HEK293T (cell line): ENCODE measurements at regions not wholly inside any gene's neighbourhood (a gene's known extent, or its start where the extent isn't known, plus 50 kb on each side); places are given as distances from the start of the nearest gene placed in this dataset.

Experiments
- CTCF ChIA-PET: fragments of 350-600 bp; formaldehyde crosslinking; extraction: SDS; loops from one replicate; lab custom pipeline; 2021; ENCODE audit warnings: antibody characterized with exemption, inconsistent platforms; lab: Yijun Ruan, JAX
- POLR2A ChIA-PET: fragments of 350-600 bp; formaldehyde crosslinking; extraction: SDS; loops from one replicate; lab custom pipeline; 2020; ENCODE audit warnings: antibody characterized with exemption, inconsistent platforms; lab: Yijun Ruan, JAX
- DNase-seq: peaks from one replicate; pipeline ENCODE4 v3.0.0; 2012; ENCODE audit warnings: mixed read lengths; ENCODE audit errors: extremely low spot score
- ARNT ChIP-seq: fragments of 450-650 bp; IDR thresholded peaks from 2 replicates; pipeline ENCODE4 v1.6.1; 2017; ENCODE audit warnings: mild to moderate bottlenecking
- BHLHE40 ChIP-seq: fragments of 450-650 bp; IDR thresholded peaks from 2 replicates; pipeline ENCODE4 v1.6.1; 2016; ENCODE audit warnings: mild to moderate bottlenecking, moderate library complexity, borderline replicate concordance
- CTBP1 ChIP-seq: fragments of 450-650 bp; IDR thresholded peaks from 2 replicates; pipeline ENCODE4 v1.6.1; 2016; ENCODE audit warnings: borderline replicate concordance
- ELF4 ChIP-seq: fragments of 450-650 bp; IDR thresholded peaks from 2 replicates; pipeline ENCODE4 v1.6.1; 2017; ENCODE audit warnings: antibody characterized with exemption
- FOXA1 ChIP-seq: fragments of 450-650 bp; IDR thresholded peaks from 2 replicates; pipeline ENCODE4 v1.6.1; 2016; ENCODE audit warnings: mild to moderate bottlenecking
- FOXK2 ChIP-seq: fragments of 450-650 bp; IDR thresholded peaks from 2 replicates; pipeline ENCODE4 v1.6.1; 2016; ENCODE audit warnings: mild to moderate bottlenecking
- FOXM1 ChIP-seq: fragments of 450-650 bp; IDR thresholded peaks from 2 replicates; pipeline ENCODE4 v1.6.1; 2017; ENCODE audit warnings: mild to moderate bottlenecking, borderline replicate concordance
- HDGF ChIP-seq: fragments of 450-650 bp; IDR thresholded peaks from 2 replicates; pipeline ENCODE4 v1.6.1; 2017; ENCODE audit warnings: antibody characterized with exemption, borderline replicate concordance
- L3MBTL2 ChIP-seq: fragments of 450-650 bp; conservative IDR thresholded peaks from 2 replicates; pipeline ENCODE4 v1.6.1; 2016; ENCODE audit warnings: mild to moderate bottlenecking
- NFRKB ChIP-seq: fragments of 450-650 bp; IDR thresholded peaks from 2 replicates; pipeline ENCODE4 v1.6.1; 2016; ENCODE audit warnings: mild to moderate bottlenecking, moderate library complexity
- PKNOX1 ChIP-seq: fragments of 450-650 bp; IDR thresholded peaks from 2 replicates; pipeline ENCODE4 v1.6.1; 2016
- SP1 ChIP-seq: fragments of 450-650 bp; IDR thresholded peaks from 2 replicates; pipeline ENCODE4 v1.6.1; 2017
- SUZ12 ChIP-seq: fragments of 450-650 bp; IDR thresholded peaks from 2 replicates; pipeline ENCODE4 v1.6.1; 2016; ENCODE audit warnings: mild to moderate bottlenecking
- TARDBP ChIP-seq: fragments of 450-650 bp; IDR thresholded peaks from 2 replicates; pipeline ENCODE4 v1.6.1; 2016
- ZNF384 ChIP-seq: fragments of 450-650 bp; IDR thresholded peaks from 2 replicates; pipeline ENCODE4 v1.6.1; 2016

GRCh38 chr1:57553666-57554065, 129.8 kb upstream of the DAB1 start:
- TF ChIP-seq CTBP1, result no peak
- TF ChIP-seq HDGF, result no peak
- TF ChIP-seq PKNOX1, result no peak
- no peak for TF ChIP-seq ELF4
- TF ChIP-seq SUZ12, result no peak
- TF ChIP-seq FOXA1, result no peak
- TF ChIP-seq FOXK2, result no peak
- TF ChIP-seq TARDBP, result no peak
- no peak for TF ChIP-seq L3MBTL2
- no peak for TF ChIP-seq FOXM1
- no peak for DNase-seq
- CTCF ChIA-PET, result no interaction called here
- POLR2A ChIA-PET, result no interaction called here

GRCh38 chr1:57551476-57551875, 127.6 kb upstream of the DAB1 start:
- CTCF ChIA-PET, result no interaction called here

GRCh38 chr1:57550092-57550491, 126.2 kb upstream of the DAB1 start:
- DNase-seq, result no peak
- ChIA-PET CTCF (interaction anchor here (0.5 kb wide), 1 partner anchor 125 kb away, joined by 3 read pairs; no protein-coding TSS in a partner anchor), POLR2A (interaction anchor here (0.6 kb wide), 1 partner anchor 72 kb away, joined by 3 read pairs; no protein-coding TSS in a partner anchor)
- TF ChIP-seq PKNOX1 (no peak), NFRKB (no peak), TARDBP (no peak), ZNF384 (no peak)

More at GRCh38 chr1:57551476-57551875, 127.6 kb upstream of the DAB1 start:
- POLR2A ChIA-PET, result no interaction called here
- no peak for DNase-seq
- no peak for TF ChIP-seq FOXA1
- TF ChIP-seq CTBP1, result no peak
- TF ChIP-seq BHLHE40, result no peak
- TF ChIP-seq ARNT, result no peak
- TF ChIP-seq FOXM1, result no peak
- no peak for TF ChIP-seq L3MBTL2
- TF ChIP-seq ELF4, result no peak
- no peak for TF ChIP-seq PKNOX1

- TF ChIP-seq ARNT (no peak), NFRKB (no peak), SUZ12 (no peak), HDGF (no peak), FOXA1 (no peak), SP1 (no peak), ZNF384 (no peak), FOXM1 (no peak), BHLHE40 (no peak), PKNOX1 (no peak), CTBP1 (no peak), L3MBTL2 (no peak), TARDBP (no peak)
- ChIA-PET CTCF (interaction anchor here (0.5 kb wide), 1 partner anchor 124 kb away, joined by 3 read pairs; no protein-coding TSS in a partner anchor), POLR2A (no interaction called here)
- DNase-seq, result no peak
Measured at GRCh38 chr1:57549300-57549699, 125.4 kb upstream of the DAB1 start.

- DNase-seq, result no peak
- ChIA-PET POLR2A (no interaction called here), CTCF (no interaction called here)
- no peak for TF ChIP-seq L3MBTL2
- TF ChIP-seq FOXK2, result no peak
- no peak for TF ChIP-seq ELF4
- no peak for TF ChIP-seq PKNOX1
- TF ChIP-seq CTBP1, result no peak
- no peak for TF ChIP-seq HDGF
Measured at GRCh38 chr1:57546549-57547330, 122.9 kb upstream of the DAB1 start.

- CTCF ChIA-PET, result no interaction called here
- no peak for DNase-seq
- POLR2A ChIA-PET, result no interaction called here
- TF ChIP-seq ELF4, result no peak
- no peak for TF ChIP-seq CTBP1
- no peak for TF ChIP-seq FOXK2
- no peak for TF ChIP-seq SUZ12
- TF ChIP-seq L3MBTL2, result no peak
- TF ChIP-seq NFRKB, result no peak
- no peak for TF ChIP-seq FOXA1
Measured at GRCh38 chr1:57544345-57544744, 120.5 kb upstream of the DAB1 start.
